Parathyroid adenoma (tissue), 2 donors: ENCODE measurements at regions not wholly inside any gene's neighbourhood (a gene's known extent, or its start where the extent isn't known, plus 50 kb on each side); places are given as distances from the start of the nearest gene placed in this dataset.
"Not testable (repeated sequence)": the region's sequence is repeated elsewhere in the genome, so short reads cannot be mapped to it uniquely, and the experiment has no call there.

Source experiments
- H2AFZ ChIP-seq: fragments of 300-600 bp; sonication (generic); one replicate; pipeline ENCODE4 v1.7.0; 2017; ENCODE audit warnings: antibody characterized with exemption, mild to moderate bottlenecking
- H3K27ac ChIP-seq: fragments of 300-600 bp; sonication (generic); one replicate; pipeline ENCODE4 v1.7.0; 2017
- H3K27me3 ChIP-seq: fragments of 300-600 bp; sonication (generic); one replicate; pipeline ENCODE4 v1.7.0; 2017; ENCODE audit warnings: low read length; ENCODE audit not compliant: control insufficient read depth, insufficient read depth
- H3K36me3 ChIP-seq: fragments of 300-600 bp; sonication (generic); one replicate; pipeline ENCODE4 v1.7.0; 2017; ENCODE audit warnings: low read length; ENCODE audit not compliant: control insufficient read depth, insufficient read depth
- H3K4me1 ChIP-seq: fragments of 300-600 bp; sonication (generic); one replicate; pipeline ENCODE4 v1.7.0; 2017; ENCODE audit warnings: control low read depth
- H3K4me2 ChIP-seq: fragments of 300-600 bp; sonication (generic); one replicate; pipeline ENCODE4 v1.7.0; 2017; ENCODE audit warnings: low read length
- H3K4me3 ChIP-seq: fragments of 300-600 bp; sonication (generic); one replicate; pipeline ENCODE4 v1.7.0; 2017; ENCODE audit warnings: low read depth, low read length
- H3K79me2 ChIP-seq: fragments of 300-600 bp; sonication (generic); one replicate; pipeline ENCODE4 v1.7.0; 2017; ENCODE audit warnings: control low read depth
- H3K9ac ChIP-seq: fragments of 300-600 bp; sonication (generic); one replicate; pipeline ENCODE4 v1.7.0; 2017; ENCODE audit warnings: mild to moderate bottlenecking
- H3K9me3 ChIP-seq: fragments of 300-600 bp; sonication (generic); one replicate; pipeline ENCODE4 v1.7.0; 2017; ENCODE audit warnings: low read length; ENCODE audit not compliant: control insufficient read depth
- TF ChIP-seq, protein P1 (sequence below): fragments of 300-600 bp; sonication (generic); IDR thresholded peaks from one replicate; pipeline ENCODE4 v1.7.0; 2017; ENCODE audit warnings: antibody characterized with exemption, mild to moderate bottlenecking
- donor health status: primary hyperparathyroidism.

DNA sequence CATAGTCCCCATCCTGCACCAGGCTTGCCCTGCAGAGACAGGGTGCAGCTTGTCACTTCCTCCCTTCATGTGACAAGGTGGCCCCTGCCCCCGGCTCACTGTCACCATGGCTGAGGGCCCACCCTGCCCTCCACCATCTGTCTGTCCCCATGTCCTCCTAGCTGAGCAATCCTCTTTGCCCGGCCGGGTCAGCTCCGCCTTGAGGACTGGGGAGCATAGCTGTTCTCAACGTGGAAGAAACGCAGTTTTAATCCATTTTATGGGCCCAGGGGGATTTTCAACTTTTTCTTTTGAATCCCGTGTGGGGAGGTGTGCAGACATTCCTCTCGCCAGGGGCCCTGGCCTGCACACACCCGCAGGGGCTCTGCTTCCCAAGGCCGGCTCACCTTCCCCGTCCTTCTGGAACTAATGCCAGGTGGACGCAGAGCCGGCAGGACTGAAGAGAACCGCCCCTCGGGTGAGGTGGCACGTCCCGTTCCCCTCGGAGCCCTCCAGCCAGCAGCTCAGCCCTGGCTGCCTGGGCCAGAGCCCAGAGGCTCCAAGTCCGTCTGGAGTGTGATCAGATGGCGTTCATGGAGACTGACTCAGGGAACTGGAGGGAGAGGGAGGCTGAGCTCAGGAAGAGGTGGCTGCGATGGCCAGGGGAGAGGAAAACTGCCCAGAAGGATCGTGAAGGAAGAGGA is 1108.7 kb downstream of the BRD1 start:
- Histone ChIP-seq H3K27ac (no peak overlapping the region), H3K27me3 (no peaks in the 10 kb centered on the region), H3K9me3 (no peaks in the 10 kb centered on the region), H3K4me3 (no peak overlapping the region), H2AFZ (no peak overlapping the region), H3K79me2 (no peaks in the 10 kb centered on the region), H3K4me2 (no peak overlapping the region), H3K36me3 (no peaks in the 10 kb centered on the region), H3K9ac (no peak overlapping the region), H3K4me1 (no peaks in the 10 kb centered on the region)
- TF ChIP-seq, protein P1, sequence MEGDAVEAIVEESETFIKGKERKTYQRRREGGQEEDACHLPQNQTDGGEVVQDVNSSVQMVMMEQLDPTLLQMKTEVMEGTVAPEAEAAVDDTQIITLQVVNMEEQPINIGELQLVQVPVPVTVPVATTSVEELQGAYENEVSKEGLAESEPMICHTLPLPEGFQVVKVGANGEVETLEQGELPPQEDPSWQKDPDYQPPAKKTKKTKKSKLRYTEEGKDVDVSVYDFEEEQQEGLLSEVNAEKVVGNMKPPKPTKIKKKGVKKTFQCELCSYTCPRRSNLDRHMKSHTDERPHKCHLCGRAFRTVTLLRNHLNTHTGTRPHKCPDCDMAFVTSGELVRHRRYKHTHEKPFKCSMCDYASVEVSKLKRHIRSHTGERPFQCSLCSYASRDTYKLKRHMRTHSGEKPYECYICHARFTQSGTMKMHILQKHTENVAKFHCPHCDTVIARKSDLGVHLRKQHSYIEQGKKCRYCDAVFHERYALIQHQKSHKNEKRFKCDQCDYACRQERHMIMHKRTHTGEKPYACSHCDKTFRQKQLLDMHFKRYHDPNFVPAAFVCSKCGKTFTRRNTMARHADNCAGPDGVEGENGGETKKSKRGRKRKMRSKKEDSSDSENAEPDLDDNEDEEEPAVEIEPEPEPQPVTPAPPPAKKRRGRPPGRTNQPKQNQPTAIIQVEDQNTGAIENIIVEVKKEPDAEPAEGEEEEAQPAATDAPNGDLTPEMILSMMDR, result no peak

DNA sequence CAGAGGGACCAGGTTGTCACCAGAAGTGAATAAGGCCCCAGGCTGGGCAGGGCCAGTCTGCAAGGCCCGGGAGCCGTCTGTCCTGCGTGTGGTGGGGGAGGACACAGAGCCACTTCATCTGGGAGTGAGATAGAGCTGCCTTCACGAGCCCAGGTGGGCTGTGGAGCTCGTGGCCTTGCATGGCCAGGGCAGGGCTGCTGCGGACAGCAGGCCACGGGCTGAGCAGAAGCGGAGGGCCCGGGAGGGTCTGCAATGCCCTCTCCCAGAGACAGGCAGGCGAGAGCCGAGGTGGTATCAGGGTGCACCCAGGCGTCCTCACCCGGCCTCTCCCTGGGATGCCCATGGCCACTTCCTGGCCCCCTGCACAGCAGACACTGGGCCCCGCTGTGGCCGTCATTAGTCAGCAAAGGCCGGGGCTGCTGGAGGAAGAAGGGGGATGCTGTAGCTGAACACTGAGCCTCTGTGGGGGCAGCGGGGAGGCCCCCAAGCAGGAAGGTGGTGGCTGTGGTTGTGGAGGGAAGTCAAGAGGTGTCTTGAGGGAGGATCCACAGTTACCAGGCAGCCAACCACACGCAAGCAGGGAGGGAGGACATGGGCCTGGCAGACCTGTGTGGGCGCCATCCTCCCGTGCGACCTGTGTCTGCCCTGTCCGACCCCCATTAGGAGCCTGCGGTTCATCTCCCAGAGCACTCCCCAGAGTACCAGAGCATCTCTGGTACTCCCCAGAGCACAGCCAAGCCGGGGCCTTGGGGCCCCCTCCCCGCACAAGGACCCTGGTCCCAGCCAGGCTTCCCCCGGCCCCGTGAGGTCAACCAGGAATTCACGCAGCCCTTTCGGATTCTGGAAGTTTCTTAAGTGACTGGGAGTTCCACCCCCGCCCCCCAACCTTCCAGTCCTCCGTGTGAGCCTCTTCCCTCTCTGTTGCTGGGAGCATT is 1109.5 kb downstream of the BRD1 start:
- Histone ChIP-seq H3K27ac (no peak overlapping the region), H3K79me2 (no peaks in the 10 kb centered on the region)
- TF ChIP-seq, protein P1, result no peak

DNA sequence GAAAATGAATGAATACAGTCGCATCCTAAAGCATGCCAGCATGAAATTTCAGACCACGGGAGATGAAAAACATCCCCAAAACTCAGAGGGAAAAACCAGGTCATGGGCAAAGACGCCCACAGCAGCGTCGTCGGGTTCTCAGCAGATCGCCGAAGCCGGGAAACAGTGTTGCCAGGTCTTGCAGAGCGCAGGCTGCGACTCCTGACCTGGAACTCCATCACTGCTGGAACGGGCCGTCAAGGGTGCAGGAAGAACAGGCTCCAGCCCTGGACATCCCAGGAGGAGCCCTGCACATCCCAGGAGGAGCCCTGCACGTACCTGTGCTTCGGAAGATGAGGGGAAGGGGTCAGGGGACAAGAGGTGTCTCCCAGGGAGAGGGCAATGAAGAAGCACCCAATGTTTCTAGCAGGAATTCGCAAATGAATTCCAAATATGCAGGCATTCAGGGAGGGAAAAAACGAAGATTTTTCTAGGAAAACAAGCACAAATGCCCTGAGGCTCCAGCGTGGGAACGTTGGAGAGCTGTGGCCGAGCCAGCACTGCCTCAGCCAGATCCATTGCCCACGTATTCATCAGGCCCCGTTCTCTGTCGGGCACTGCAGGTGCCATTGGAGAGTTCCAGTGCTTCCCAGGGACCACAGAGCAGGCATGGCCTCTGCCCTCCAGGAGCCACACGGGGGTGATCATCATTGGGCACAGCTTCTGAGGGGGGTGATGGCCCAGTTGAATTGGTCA is 1110.4 kb downstream of the BRD1 start:
- H3K4me1 ChIP-seq, result no peaks in the 10 kb centered on the region
- H3K79me2 ChIP-seq, result no peaks in the 10 kb centered on the region
- no peaks in the 10 kb centered on the region for H3K36me3 ChIP-seq
- no peaks in the 10 kb centered on the region for H3K9me3 ChIP-seq
- no peaks in the 10 kb centered on the region for H3K27me3 ChIP-seq
- no peak overlapping the region for H3K4me3 ChIP-seq
- TF ChIP-seq, protein P1, result no peak
- no peak overlapping the region for H3K27ac ChIP-seq
- H3K4me2 ChIP-seq, result no peak overlapping the region
- no peak overlapping the region for H2AFZ ChIP-seq
- H3K9ac ChIP-seq, result no peak overlapping the region

More for the DNA sequence above, 1109.5 kb downstream of the BRD1 start:
- H3K4me1 ChIP-seq, result no peaks in the 10 kb centered on the region
- no peak overlapping the region for H3K4me2 ChIP-seq
- no peak overlapping the region for H2AFZ ChIP-seq
- no peak overlapping the region for H3K4me3 ChIP-seq
- no peaks in the 10 kb centered on the region for H3K9me3 ChIP-seq
- H3K9ac ChIP-seq, result no peak overlapping the region
- no peaks in the 10 kb centered on the region for H3K27me3 ChIP-seq
- no peaks in the 10 kb centered on the region for H3K36me3 ChIP-seq

DNA sequence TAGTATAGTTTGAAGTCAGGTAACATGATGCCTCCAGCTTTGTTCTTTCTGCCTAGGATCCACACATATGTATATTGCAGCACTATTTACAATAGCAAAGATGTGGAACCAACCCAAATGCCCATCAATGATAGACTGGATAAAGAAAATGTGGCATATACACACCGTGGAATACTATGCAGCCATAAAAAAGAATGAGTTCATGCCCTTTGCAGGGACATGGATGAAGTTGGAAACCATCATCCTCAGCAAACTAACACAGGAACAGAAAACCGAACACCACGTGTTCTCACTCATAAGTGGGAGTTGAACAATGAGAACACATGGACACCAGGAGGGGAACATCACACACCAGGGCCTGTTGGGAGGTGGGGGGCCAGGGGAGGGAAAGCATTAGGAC is 1111.5 kb downstream of the BRD1 start:
- not testable (repeated sequence) for H3K4me3 ChIP-seq, H3K27me3 ChIP-seq, H3K9me3 ChIP-seq, H3K79me2 ChIP-seq, H3K4me1 ChIP-seq, H3K9ac ChIP-seq, H2AFZ ChIP-seq, H3K4me2 ChIP-seq, H3K36me3 ChIP-seq, H3K27ac ChIP-seq

DNA sequence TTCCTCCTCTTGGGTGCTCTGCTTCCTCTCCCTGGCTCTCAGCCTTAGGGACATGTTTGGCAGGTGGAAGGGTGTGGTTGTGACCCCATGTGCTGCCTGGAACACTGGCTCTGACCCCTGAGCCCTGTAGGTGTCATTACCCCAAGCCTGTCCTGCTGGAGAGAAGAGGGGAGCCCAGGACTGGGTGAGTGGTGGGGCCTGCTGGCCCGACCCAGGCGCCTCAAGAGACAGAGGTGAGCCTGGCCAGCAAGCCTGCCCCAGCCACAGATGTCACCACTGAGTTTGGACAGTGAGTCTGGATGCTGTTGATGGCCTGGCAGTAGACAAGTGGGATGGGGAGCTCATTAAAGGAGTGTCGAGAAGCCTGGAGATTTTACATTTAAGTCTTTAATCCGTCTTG is 1112.2 kb downstream of the BRD1 start:
- H3K27ac ChIP-seq, result no peak overlapping the region
- H3K9ac ChIP-seq, result no peak overlapping the region
- TF ChIP-seq, protein P1, result no peak
- no peaks in the 10 kb centered on the region for H3K79me2 ChIP-seq
- no peaks in the 10 kb centered on the region for H3K9me3 ChIP-seq
- no peaks in the 10 kb centered on the region for H3K27me3 ChIP-seq
- no peak overlapping the region for H3K4me2 ChIP-seq
- no peak overlapping the region for H3K4me3 ChIP-seq
- H3K36me3 ChIP-seq, result no peaks in the 10 kb centered on the region
- H2AFZ ChIP-seq, result no peak overlapping the region
- H3K4me1 ChIP-seq, result no peaks in the 10 kb centered on the region
